Fibroblast of lung (primary cell): ENCODE measurements at regions not wholly inside any gene's neighbourhood (a gene's known extent, or its start where the extent isn't known, plus 50 kb on each side); places are given as distances from the start of the nearest gene placed in this dataset.

ENCODE experiments used
- DNase-seq, 2 donors: peaks; one replicate each; pipeline versions ENCODE4 v3.0.0 to v3.0.0-alpha.2; 2010; ENCODE audit warnings: low read depth in 2 of 2
- H2AFZ ChIP-seq: 2 replicates; pipeline ENCODE4 v1.5.1; 2012; ENCODE audit warnings: low read length, control low read depth, inconsistent platforms
- H3K27ac ChIP-seq: 2 replicates; pipeline ENCODE4 v1.5.1; 2011; ENCODE audit warnings: low read length, control low read depth; ENCODE audit not compliant: insufficient read depth
- H3K27me3 ChIP-seq: 2 replicates; pipeline ENCODE4 v1.5.1; 2011; ENCODE audit warnings: mild to moderate bottlenecking, low read length; ENCODE audit not compliant: control insufficient read depth, insufficient read depth
- H3K36me3 ChIP-seq: 2 replicates; pipeline ENCODE4 v1.5.1; 2011; ENCODE audit warnings: low read length; ENCODE audit not compliant: control insufficient read depth, insufficient read depth
- H3K4me1 ChIP-seq: 2 replicates; pipeline ENCODE4 v1.5.1; 2011; ENCODE audit warnings: low read length; ENCODE audit not compliant: control insufficient read depth, insufficient read depth; ENCODE audit errors: extremely low read depth
- H3K4me2 ChIP-seq: 2 replicates; pipeline ENCODE4 v1.5.1; 2011; ENCODE audit warnings: low read length, control low read depth; ENCODE audit not compliant: insufficient read depth; ENCODE audit errors: extremely low read depth
- H3K4me3 ChIP-seq, 4 experiments: fragments of 200-600 bp in 1 of 4; sonication (generic) in 1 of 4; replicated peaks in 1 of 4; 2 replicates each; pipeline ENCODE4 v1.5.1; 2011 to 2016; ENCODE audit warnings: low read length in 4 of 4, low read depth in 3 of 4, mild to moderate bottlenecking in 3 of 4, control low read depth in 2 of 4, inconsistent platforms in 1 of 4, mixed read lengths in 1 of 4; ENCODE audit not compliant: insufficient read depth in 1 of 4; ENCODE audit errors: control extremely low read depth in 1 of 4
- H3K79me2 ChIP-seq: 2 replicates; pipeline ENCODE4 v1.5.1; 2012; ENCODE audit warnings: mild to moderate bottlenecking, low read length, inconsistent platforms; ENCODE audit not compliant: control insufficient read depth, insufficient read depth
- H3K9ac ChIP-seq: 2 replicates; pipeline ENCODE4 v1.5.1; 2011; ENCODE audit warnings: mild to moderate bottlenecking, low read length, control low read depth; ENCODE audit not compliant: insufficient read depth
- H3K9me3 ChIP-seq: 2 replicates; pipeline ENCODE4 v1.5.1; 2012; ENCODE audit warnings: low read depth, low read length; ENCODE audit not compliant: control insufficient read depth, insufficient read depth
- H4K20me1 ChIP-seq: 2 replicates; pipeline ENCODE4 v1.5.1; 2011; ENCODE audit warnings: low read length; ENCODE audit not compliant: control insufficient read depth, insufficient read depth; ENCODE audit errors: extremely low read depth
- EZH2 ChIP-seq: IDR thresholded peaks from 2 replicates; pipeline ENCODE4 v1.5.1; 2012; ENCODE audit warnings: low read length, control low read depth, mild to moderate bottlenecking; ENCODE audit errors: missing control alignments
- TF ChIP-seq, protein P1 (sequence below), 2 donors: IDR thresholded peaks in 1 of 2; conservative IDR thresholded peaks in 1 of 2; 1 replicate in 1 of 2; 2 replicates in 1 of 2; pipeline ENCODE4 v1.5.1; 2011 to 2012; ENCODE audit warnings: low read length in 2 of 2, control low read depth in 1 of 2, inconsistent platforms in 1 of 2, low read depth in 1 of 2, mild to moderate bottlenecking in 1 of 2

DNA sequence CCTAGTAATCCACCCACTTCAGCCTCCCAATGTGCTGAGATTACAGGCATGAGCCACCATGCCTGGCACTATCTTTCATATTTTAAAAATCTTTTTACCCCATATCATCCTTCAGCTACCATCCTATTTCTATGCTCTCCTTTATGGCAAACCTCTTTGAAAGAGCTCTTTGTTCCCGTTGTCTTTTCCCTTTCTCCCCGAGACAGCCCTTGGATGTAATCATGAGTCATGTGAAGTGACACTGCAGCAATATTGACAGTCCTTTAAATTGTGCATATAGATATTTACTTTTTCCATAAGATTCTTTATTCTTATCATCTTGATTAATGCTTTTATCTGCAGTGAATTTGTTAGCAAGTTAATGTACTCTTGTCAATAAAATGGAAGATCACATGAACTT, 286.6 kb downstream of the ANKRD7 start:
- H3K4me1 ChIP-seq = no peaks in the 10 kb centered on the region

DNA sequence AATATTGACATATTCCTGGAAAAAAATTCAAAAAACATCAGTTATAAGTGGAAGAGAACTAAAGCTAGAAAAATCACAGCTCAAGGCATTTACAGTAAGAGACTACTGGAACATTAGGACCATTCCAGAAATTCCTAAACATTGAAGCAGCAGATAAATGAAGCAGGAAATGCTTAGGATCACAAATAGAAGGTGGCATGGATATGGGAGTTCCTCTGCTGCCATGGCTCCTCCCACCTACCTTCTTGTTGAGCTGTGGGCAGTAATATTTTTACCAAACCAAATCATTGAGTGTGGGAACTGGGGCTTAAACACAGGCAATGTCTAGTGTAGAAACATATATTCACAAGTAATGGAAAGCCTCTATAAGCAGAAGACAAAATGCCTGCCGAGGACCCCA, 292.8 kb downstream of the ANKRD7 start:
- no peak overlapping the region for H3K4me3 ChIP-seq
- no peaks in the 10 kb centered on the region for H3K79me2 ChIP-seq
- no peaks in the 10 kb centered on the region for H3K4me1 ChIP-seq
- no peak overlapping the region for H3K4me2 ChIP-seq
- no peak overlapping the region for H3K27ac ChIP-seq
- no peaks in the 10 kb centered on the region for H4K20me1 ChIP-seq
- no peaks in the 10 kb centered on the region for H3K27me3 ChIP-seq
- H3K9me3 ChIP-seq = no peaks in the 10 kb centered on the region
- no peak overlapping the region for H2AFZ ChIP-seq
- peak in 1 of 2 donors; percentile 40 for DNase-seq
- H3K9ac ChIP-seq = no peak overlapping the region
- no peaks in the 10 kb centered on the region for H3K36me3 ChIP-seq
- no peak for TF ChIP-seq EZH2
- TF ChIP-seq, protein P1, sequence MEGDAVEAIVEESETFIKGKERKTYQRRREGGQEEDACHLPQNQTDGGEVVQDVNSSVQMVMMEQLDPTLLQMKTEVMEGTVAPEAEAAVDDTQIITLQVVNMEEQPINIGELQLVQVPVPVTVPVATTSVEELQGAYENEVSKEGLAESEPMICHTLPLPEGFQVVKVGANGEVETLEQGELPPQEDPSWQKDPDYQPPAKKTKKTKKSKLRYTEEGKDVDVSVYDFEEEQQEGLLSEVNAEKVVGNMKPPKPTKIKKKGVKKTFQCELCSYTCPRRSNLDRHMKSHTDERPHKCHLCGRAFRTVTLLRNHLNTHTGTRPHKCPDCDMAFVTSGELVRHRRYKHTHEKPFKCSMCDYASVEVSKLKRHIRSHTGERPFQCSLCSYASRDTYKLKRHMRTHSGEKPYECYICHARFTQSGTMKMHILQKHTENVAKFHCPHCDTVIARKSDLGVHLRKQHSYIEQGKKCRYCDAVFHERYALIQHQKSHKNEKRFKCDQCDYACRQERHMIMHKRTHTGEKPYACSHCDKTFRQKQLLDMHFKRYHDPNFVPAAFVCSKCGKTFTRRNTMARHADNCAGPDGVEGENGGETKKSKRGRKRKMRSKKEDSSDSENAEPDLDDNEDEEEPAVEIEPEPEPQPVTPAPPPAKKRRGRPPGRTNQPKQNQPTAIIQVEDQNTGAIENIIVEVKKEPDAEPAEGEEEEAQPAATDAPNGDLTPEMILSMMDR (conservative IDR thresholded peaks at IDR 0.05 in 1 of 2, IDR thresholded peaks at IDR 0.05 in 1 of 2; ENCODE audit: low read depth in 1 of 2, low read length in 2 of 2) = no peak

More for the DNA sequence above, 286.6 kb downstream of the ANKRD7 start:
- Histone ChIP-seq H4K20me1 (no peaks in the 10 kb centered on the region), H3K4me3 (no peak overlapping the region), H3K4me2 (no peak overlapping the region), H3K27ac (no peak overlapping the region), H3K9ac (no peak overlapping the region), H3K27me3 (no peaks in the 10 kb centered on the region), H2AFZ (no peak overlapping the region), H3K9me3 (no peaks in the 10 kb centered on the region), H3K79me2 (no peaks in the 10 kb centered on the region), H3K36me3 (no peaks in the 10 kb centered on the region)
- TF ChIP-seq EZH2 = no peak
- TF ChIP-seq, protein P1 (conservative IDR thresholded peaks at IDR 0.05 in 1 of 2, IDR thresholded peaks at IDR 0.05 in 1 of 2; ENCODE audit: low read depth in 1 of 2, low read length in 2 of 2) = no peak
- no peak for DNase-seq

DNA sequence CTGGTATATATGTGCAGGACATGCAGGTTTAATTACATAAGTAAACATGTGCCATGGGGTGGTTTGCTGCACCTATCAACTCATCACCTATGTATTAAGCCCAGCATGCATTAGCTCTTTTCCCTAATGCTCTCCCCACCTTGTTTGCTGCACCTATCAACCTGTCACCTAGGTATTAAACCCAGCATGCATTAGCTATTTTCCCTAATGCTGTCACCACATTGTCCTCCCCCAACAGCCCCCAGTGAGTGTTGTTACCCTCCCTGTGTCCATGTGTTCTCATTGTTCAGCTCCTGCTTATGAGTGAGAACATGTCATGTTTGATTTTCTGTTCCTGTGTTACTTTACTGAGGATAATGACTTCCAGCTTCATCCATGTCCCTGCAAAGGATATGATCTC, 300.5 kb downstream of the ANKRD7 start:
- Histone ChIP-seq H3K27ac (no peak overlapping the region), H2AFZ (no peak overlapping the region), H3K79me2 (no peaks in the 10 kb centered on the region), H3K9ac (no peak overlapping the region), H3K9me3 (no peaks in the 10 kb centered on the region), H4K20me1 (no peaks in the 10 kb centered on the region), H3K36me3 (no peaks in the 10 kb centered on the region), H3K4me2 (no peak overlapping the region), H3K4me3 (no peak overlapping the region), H3K27me3 (no peaks in the 10 kb centered on the region), H3K4me1 (no peaks in the 10 kb centered on the region)
- TF ChIP-seq EZH2 = no peak
- TF ChIP-seq, protein P1 (conservative IDR thresholded peaks at IDR 0.05 in 1 of 2, IDR thresholded peaks at IDR 0.05 in 1 of 2; ENCODE audit: low read depth in 1 of 2, low read length in 2 of 2) = no peak
- DNase-seq = no peak
